HEK293T (cell line): ENCODE measurements at regions not wholly inside any gene's neighbourhood (a gene's known extent, or its start where the extent isn't known, plus 50 kb on each side); places are given as distances from the start of the nearest gene placed in this dataset.
"Not testable (repeated sequence)": the region's sequence is repeated elsewhere in the genome, so short reads cannot be mapped to it uniquely, and the experiment has no call there.

Source experiments
- CTCF ChIA-PET: fragments of 350-600 bp; formaldehyde crosslinking; extraction: SDS; loops from one replicate; lab custom pipeline; 2021; ENCODE audit warnings: antibody characterized with exemption, inconsistent platforms; lab: Yijun Ruan, JAX
- POLR2A ChIA-PET: fragments of 350-600 bp; formaldehyde crosslinking; extraction: SDS; loops from one replicate; lab custom pipeline; 2020; ENCODE audit warnings: antibody characterized with exemption, inconsistent platforms; lab: Yijun Ruan, JAX
- DNase-seq: peaks from one replicate; pipeline ENCODE4 v3.0.0; 2012; ENCODE audit warnings: mixed read lengths; ENCODE audit errors: extremely low spot score
- ARNT ChIP-seq: fragments of 450-650 bp; IDR thresholded peaks from 2 replicates; pipeline ENCODE4 v1.6.1; 2017; ENCODE audit warnings: mild to moderate bottlenecking
- BHLHE40 ChIP-seq: fragments of 450-650 bp; IDR thresholded peaks from 2 replicates; pipeline ENCODE4 v1.6.1; 2016; ENCODE audit warnings: mild to moderate bottlenecking, moderate library complexity, borderline replicate concordance
- CTBP1 ChIP-seq: fragments of 450-650 bp; IDR thresholded peaks from 2 replicates; pipeline ENCODE4 v1.6.1; 2016; ENCODE audit warnings: borderline replicate concordance
- ELF4 ChIP-seq: fragments of 450-650 bp; IDR thresholded peaks from 2 replicates; pipeline ENCODE4 v1.6.1; 2017; ENCODE audit warnings: antibody characterized with exemption
- FOXA1 ChIP-seq: fragments of 450-650 bp; IDR thresholded peaks from 2 replicates; pipeline ENCODE4 v1.6.1; 2016; ENCODE audit warnings: mild to moderate bottlenecking
- FOXK2 ChIP-seq: fragments of 450-650 bp; IDR thresholded peaks from 2 replicates; pipeline ENCODE4 v1.6.1; 2016; ENCODE audit warnings: mild to moderate bottlenecking
- FOXM1 ChIP-seq: fragments of 450-650 bp; IDR thresholded peaks from 2 replicates; pipeline ENCODE4 v1.6.1; 2017; ENCODE audit warnings: mild to moderate bottlenecking, borderline replicate concordance
- HDGF ChIP-seq: fragments of 450-650 bp; IDR thresholded peaks from 2 replicates; pipeline ENCODE4 v1.6.1; 2017; ENCODE audit warnings: antibody characterized with exemption, borderline replicate concordance
- L3MBTL2 ChIP-seq: fragments of 450-650 bp; conservative IDR thresholded peaks from 2 replicates; pipeline ENCODE4 v1.6.1; 2016; ENCODE audit warnings: mild to moderate bottlenecking
- LEF1 ChIP-seq: fragments of 450-650 bp; IDR thresholded peaks from 2 replicates; pipeline ENCODE4 v1.6.1; 2017; ENCODE audit warnings: mild to moderate bottlenecking, borderline replicate concordance
- NFRKB ChIP-seq: fragments of 450-650 bp; IDR thresholded peaks from 2 replicates; pipeline ENCODE4 v1.6.1; 2016; ENCODE audit warnings: mild to moderate bottlenecking, moderate library complexity
- SP1 ChIP-seq: fragments of 450-650 bp; IDR thresholded peaks from 2 replicates; pipeline ENCODE4 v1.6.1; 2017
- SUZ12 ChIP-seq: fragments of 450-650 bp; IDR thresholded peaks from 2 replicates; pipeline ENCODE4 v1.6.1; 2016; ENCODE audit warnings: mild to moderate bottlenecking
- TARDBP ChIP-seq: fragments of 450-650 bp; IDR thresholded peaks from 2 replicates; pipeline ENCODE4 v1.6.1; 2016
- ZNF384 ChIP-seq: fragments of 450-650 bp; IDR thresholded peaks from 2 replicates; pipeline ENCODE4 v1.6.1; 2016
- TF ChIP-seq, protein P1 (sequence below): fragments of 450-650 bp; IDR thresholded peaks from 2 replicates; pipeline ENCODE4 v1.6.1; 2016

DNA sequence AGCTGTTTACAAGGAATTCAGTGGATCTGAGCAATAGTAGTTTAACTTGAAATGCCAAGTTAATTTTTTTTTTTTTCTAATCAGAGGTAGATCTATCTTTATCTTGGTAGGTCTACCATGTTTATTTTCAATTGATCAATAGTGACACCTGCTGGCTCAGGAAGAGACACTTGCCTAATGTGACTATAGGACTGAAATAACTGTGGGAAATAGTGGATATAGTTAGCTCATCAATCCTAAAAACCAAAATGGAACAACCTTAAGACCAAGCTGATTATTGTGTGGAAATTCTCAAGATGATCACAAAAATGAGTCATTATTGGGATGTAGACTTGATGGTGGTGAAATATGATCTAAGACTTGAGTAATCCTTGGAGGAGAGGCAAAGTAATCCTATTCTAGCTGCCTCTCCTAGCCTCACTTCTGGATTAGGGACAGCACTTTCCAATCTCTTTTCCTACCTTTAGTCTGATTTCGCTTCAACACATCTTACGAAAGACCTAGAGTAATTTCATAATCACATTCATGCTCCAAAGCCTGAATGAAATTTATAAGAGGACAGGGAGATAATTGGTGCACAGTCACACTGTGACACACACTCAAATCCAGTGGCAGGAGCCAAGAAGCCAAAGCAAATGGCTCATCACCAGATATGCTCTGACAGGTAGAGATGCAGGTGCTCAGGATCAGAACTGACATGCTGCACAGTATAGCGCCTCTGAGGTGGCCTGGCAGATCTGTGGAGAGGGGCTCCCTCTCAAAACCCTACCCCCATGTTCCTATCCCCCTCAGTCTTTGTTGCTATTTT lies 156.3 kb downstream of the HMHB1 start:
- POLR2A ChIA-PET = no interaction called here
- peak; percentile 9 for DNase-seq
- CTCF ChIA-PET = interaction anchor here (0.6 to 1.4 kb wide), 13 partner anchors 11 to 224 kb away, joined by 3 to 6 read pairs (median 3); no protein-coding TSS in a partner anchor
- TF ChIP-seq ZNF384 (peak; percentile 51), BHLHE40 (no peak)

DNA sequence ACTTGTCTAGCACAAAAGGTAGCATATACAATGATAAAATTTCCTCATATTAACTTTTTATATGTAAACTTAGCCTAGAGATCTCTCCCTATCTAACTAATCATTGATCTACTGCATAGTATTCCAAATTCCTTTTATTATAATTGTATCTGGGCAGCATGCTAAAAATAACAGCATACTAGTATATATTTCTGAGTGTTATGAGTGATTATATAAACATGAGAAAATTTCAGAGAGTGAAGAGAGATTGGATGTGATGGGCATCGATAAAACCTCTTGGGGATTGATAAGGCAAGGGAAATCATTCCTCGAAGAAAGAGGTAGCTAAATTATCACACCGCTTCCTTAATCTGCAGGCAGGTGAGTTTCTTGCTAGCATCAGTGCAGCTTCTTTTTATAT lies 158.2 kb downstream of the HMHB1 start:
- DNase-seq = no peak
- ChIA-PET CTCF (interaction anchor here (1.3 kb wide), 1 partner anchor 172 kb away, joined by 3 read pairs; no protein-coding TSS in a partner anchor), POLR2A (no interaction called here)
- TF ChIP-seq CTBP1 (no peak), HDGF (no peak), FOXA1 (no peak), ELF4 (no peak), ZNF384 (no peak), FOXK2 (no peak), SP1 (no peak), ARNT (no peak), FOXM1 (no peak), BHLHE40 (no peak), LEF1 (no peak), L3MBTL2 (no peak), NFRKB (no peak), TARDBP (no peak), SUZ12 (no peak)
- TF ChIP-seq, protein P1, sequence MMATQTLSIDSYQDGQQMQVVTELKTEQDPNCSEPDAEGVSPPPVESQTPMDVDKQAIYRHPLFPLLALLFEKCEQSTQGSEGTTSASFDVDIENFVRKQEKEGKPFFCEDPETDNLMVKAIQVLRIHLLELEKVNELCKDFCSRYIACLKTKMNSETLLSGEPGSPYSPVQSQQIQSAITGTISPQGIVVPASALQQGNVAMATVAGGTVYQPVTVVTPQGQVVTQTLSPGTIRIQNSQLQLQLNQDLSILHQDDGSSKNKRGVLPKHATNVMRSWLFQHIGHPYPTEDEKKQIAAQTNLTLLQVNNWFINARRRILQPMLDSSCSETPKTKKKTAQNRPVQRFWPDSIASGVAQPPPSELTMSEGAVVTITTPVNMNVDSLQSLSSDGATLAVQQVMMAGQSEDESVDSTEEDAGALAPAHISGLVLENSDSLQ = no peak

DNA sequence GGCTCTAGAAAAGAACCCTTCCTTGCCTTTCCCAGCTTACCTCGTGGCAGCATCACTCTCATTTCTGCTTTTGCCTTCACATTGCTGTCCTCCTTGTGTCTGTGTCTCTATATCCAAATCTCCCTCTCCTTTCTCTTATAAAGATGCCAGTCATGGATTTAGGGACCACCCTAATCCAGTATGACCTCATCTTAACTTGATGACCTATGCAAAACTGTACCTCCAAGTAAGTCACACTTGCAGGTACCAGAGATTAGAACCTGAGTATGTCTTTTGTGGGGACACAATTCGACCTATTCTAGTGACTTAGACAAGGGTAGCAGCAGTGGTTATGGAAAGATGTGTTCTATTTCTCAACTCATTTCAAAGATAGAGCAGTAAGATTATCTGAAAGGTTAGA lies 160.1 kb downstream of the HMHB1 start:
- DNase-seq = no peak
- POLR2A ChIA-PET = no interaction called here
- CTCF ChIA-PET = no interaction called here
- TF ChIP-seq CTBP1 = no peak
- TF ChIP-seq L3MBTL2 = no peak
- TF ChIP-seq NFRKB = no peak

DNA sequence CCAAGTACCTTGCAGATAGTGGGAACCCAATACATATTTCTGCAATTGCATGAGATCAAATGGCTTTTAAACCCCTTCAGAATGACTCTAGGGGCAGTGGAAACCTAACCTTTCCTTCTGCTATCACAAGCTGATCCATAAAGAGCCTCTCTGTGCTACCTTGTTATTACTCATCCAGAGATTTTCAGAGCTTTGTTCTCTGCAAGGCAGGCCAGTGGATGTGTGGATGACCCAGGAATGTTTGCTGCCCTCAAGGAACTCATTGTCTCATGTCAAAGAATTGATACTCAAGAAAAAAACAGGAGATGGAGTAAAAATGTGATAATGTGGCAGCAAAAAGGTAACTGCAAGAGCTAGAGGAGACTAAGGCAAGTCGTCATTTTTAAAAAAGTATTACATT lies 164.1 kb downstream of the HMHB1 start:
- ChIA-PET POLR2A (no interaction called here), CTCF (no interaction called here)
- DNase-seq = no peak
- TF ChIP-seq ZNF384 (no peak), CTBP1 (no peak), ELF4 (no peak), HDGF (no peak), SP1 (no peak), FOXM1 (no peak), ARNT (no peak), TARDBP (no peak)

DNA sequence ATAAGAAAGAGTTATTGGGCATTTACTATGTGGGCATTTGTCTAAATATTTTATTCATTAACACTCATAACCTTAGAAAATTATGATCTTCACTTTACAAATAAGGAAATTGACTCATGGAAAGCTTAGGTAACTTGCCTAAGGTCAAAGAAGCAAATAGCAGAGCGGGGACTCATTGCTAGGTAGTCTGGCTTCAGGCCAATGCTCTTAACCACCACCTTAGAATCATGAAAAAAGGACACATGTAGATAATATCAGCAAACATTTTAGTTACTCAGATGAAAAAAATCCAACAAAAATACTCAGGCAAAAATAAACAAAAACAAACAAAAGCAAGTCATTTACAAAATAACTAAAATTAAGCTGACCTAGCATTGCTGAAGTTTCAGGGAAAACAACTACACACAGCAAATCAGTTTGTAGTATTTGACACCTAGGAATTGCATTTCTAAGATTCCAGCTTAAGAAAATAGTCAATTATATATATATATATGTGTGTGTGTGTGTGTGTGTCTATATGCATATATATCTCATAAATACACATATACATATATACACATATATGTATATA lies 166.0 kb downstream of the HMHB1 start:
- ChIA-PET CTCF (interaction anchor here (1.0 kb wide), 1 partner anchor 216 kb away, joined by 4 read pairs; no protein-coding TSS in a partner anchor), POLR2A (no interaction called here)
- TF ChIP-seq ELF4 = no peak
- no peak for DNase-seq

DNA sequence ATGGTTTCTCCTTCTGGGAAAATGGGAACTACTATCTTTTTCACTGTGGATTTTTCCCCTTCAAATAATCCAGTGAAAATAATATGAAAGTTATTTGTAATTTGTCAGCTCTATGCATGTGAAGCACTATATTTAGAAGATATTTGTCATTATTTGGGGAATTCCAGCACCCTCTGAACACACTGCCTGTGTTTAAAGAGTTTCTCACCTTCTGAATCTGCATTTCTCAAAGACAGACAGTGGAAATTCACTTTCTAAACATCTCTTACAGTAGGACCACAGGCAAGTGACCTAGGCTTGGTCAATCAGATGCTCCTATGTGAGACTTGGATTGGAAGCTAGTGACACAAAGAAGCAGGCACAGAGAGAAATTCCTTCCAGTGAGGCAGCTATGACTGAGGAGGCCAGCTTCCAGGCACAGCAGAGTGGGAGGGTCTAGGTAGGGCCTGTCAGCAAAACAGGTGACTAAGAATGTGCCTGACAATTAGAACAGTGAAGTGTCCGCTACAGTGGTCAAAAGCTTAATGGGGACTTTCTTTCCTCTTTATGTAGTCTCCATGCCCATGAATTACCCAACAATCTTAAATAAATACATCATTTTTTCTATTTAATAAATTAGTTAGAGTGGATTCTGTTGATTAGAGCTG lies 167.2 kb downstream of the HMHB1 start:
- TF ChIP-seq NFRKB (no peak), FOXA1 (no peak), SP1 (no peak), CTBP1 (no peak), L3MBTL2 (no peak), LEF1 (no peak), SUZ12 (no peak), FOXM1 (no peak), ELF4 (no peak), FOXK2 (no peak), TARDBP (no peak), HDGF (no peak)
- TF ChIP-seq, protein P1 = no peak
- no peak for DNase-seq
- POLR2A ChIA-PET = no interaction called here
- CTCF ChIA-PET = interaction anchor here (0.7 to 1.3 kb wide), 4 partner anchors 11 to 56 kb away, joined by 3 to 8 read pairs (median 4); no protein-coding TSS in a partner anchor

DNA sequence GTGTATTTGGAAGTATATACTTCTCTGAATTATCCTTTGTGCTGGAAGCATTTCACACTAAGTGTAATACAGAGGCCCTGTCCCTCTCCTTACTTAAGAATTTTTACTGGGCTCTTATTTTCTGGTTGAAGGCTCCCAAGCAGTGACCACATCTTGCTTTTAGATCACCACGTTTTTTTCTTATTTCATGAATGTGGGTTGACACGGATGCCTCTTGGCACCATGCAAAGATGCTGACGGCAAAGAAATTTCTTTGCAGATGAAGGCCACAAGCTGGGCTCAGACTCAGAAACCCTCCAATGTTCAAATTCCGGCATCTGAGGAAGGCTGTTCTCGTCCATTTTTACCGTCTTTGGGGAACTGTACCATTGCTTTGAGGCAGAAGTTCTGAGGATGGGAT lies 168.5 kb downstream of the HMHB1 start:
- DNase-seq = no peak
- ChIA-PET CTCF (no interaction called here), POLR2A (no interaction called here)
- TF ChIP-seq BHLHE40 (no peak), TARDBP (no peak), L3MBTL2 (no peak), LEF1 (no peak), ARNT (no peak), FOXK2 (no peak), SUZ12 (no peak), ZNF384 (no peak)
- TF ChIP-seq, protein P1 = no peak

DNA sequence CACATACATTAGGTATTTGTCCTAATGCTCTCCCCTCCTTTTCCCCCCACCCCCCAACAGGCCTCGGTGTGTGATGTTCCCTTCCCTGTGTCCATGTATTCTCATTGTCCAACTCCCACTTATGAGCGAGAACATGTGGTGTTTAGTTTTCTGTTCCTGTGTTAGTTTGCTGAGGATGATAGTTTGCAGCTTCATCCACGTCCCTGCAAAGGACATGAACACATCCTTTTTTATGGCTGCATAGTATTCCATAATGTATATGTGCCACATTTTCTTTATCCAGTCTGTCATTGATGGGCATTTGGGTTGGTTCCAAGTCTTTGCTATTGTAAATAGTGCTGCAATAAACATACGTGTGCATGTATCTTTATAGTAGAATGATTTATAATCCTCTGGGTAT lies 171.0 kb downstream of the HMHB1 start:
- DNase-seq, POLR2A ChIA-PET, CTCF ChIA-PET: not testable (repeated sequence)
